HCT116 (cell line): ENCODE measurements at regions not wholly inside any gene's neighbourhood (a gene's known extent, or its start where the extent isn't known, plus 50 kb on each side); places are given as distances from the start of the nearest gene placed in this dataset.

Source experiments
- ATAC-seq: fragments of 200-7000 bp; cut with Tn5 transposase; 2 replicates; pipeline ENCODE4 v1.9.1; 2020; ENCODE audit warnings: mild to moderate bottlenecking, moderate library complexity
- BruUV-seq: library from RNA; stranded (reverse); fragments of 400-500 nt; replicated peaks from 2 replicates; lab custom pipeline; 2021; lab: Mats Ljungman, UMichigan
- CTCF ChIA-PET: fragments of 300-600 bp; sonication (Branson Sonifier 250); formaldehyde crosslinking; loops from one replicate; lab custom pipeline; 2021; ENCODE audit warnings: antibody characterized with exemption; lab: Charles Lee
- POLR2A ChIA-PET: fragments of 300-600, 350-600 bp; sonication (Branson Sonifier 250); formaldehyde crosslinking; loops from one replicate; lab custom pipeline; 2021; ENCODE audit warnings: antibody characterized with exemption; lab: Charles Lee
- RAD21 ChIA-PET, 2 experiments: fragments of 300-600 bp; sonication (Branson Sonifier 250); formaldehyde crosslinking; loops; one replicate each; lab custom pipeline; 2023; ENCODE audit warnings: low total read pairs in 2 of 2; ENCODE audit not compliant: uncharacterized antibody in 2 of 2, unreplicated experiment in 2 of 2, low non-redundant PET in 1 of 2; lab: Charles Lee
- DNase-seq: peaks from one replicate; pipeline ENCODE4 v3.0.0-alpha.2; 2010; ENCODE audit warnings: low read depth, low spot score
- H2AFZ ChIP-seq: fragments of 200-600 bp; shearing (Covaris generic), sonication (generic); 2 replicates; pipeline ENCODE4 v1.6.1; 2017; ENCODE audit warnings: low read depth, mixed run types, mixed read lengths, antibody characterized with exemption, low read length; ENCODE audit not compliant: poor library complexity, severe bottlenecking
- H3K27ac ChIP-seq: 2 replicates; pipeline ENCODE4 v1.5.1; 2012; ENCODE audit warnings: low read depth, low read length
- H3K27me3 ChIP-seq: fragments of 200-600 bp; sonication (generic); 2 replicates; pipeline ENCODE4 v1.6.1; 2016; ENCODE audit warnings: mixed run types, low read length, mixed read lengths; ENCODE audit not compliant: insufficient read depth
- H3K36me3 ChIP-seq, 2 experiments: fragments of 200-500 bp in 1 of 2; fragments of 200-600 bp in 1 of 2; sonication (Bioruptor generic) in 1 of 2; sonication (generic) in 1 of 2; 2 replicates each; pipeline versions ENCODE4 v1.5.1 to v1.6.1; 2014 to 2016; ENCODE audit warnings: low read length in 2 of 2, inconsistent platforms in 1 of 2, mixed read lengths in 1 of 2, mixed run types in 1 of 2; ENCODE audit not compliant: insufficient read depth in 2 of 2, control insufficient read depth in 1 of 2
- H3K4me1 ChIP-seq, 2 experiments: fragments of 200-600 bp in 1 of 2; sonication (generic) in 1 of 2; 2 replicates each; pipeline versions ENCODE4 v1.5.1 to v1.6.1; 2012 to 2017; ENCODE audit warnings: low read length in 2 of 2, inconsistent platforms in 1 of 2, mild to moderate bottlenecking in 1 of 2, mixed read lengths in 1 of 2, mixed run types in 1 of 2, moderate library complexity in 1 of 2; ENCODE audit not compliant: insufficient read depth in 2 of 2, control insufficient read depth in 1 of 2
- H3K4me2 ChIP-seq: fragments of 200-600 bp; sonication (generic); 2 replicates; pipeline ENCODE4 v1.6.1; 2017; ENCODE audit warnings: mixed run types, low read length, mixed read lengths
- H3K4me3 ChIP-seq, 2 experiments: fragments of 200-600 bp in 1 of 2; sonication (generic) in 1 of 2; replicated peaks in 1 of 2; 2 replicates each; pipeline ENCODE4 v1.5.1; 2011 to 2016; ENCODE audit warnings: low read length in 2 of 2, control low read depth in 1 of 2, low read depth in 1 of 2, mild to moderate bottlenecking in 1 of 2, mixed read lengths in 1 of 2, mixed run types in 1 of 2
- H3K79me2 ChIP-seq: fragments of 200-600 bp; sonication (generic); 2 replicates; pipeline ENCODE4 v1.6.1; 2017; ENCODE audit warnings: mild to moderate bottlenecking, mixed run types, low read length, moderate library complexity, mixed read lengths; ENCODE audit not compliant: insufficient read depth
- H3K9ac ChIP-seq: fragments of 200-600 bp; sonication (generic); 2 replicates; pipeline ENCODE4 v1.6.1; 2016; ENCODE audit warnings: low read length, mixed read lengths
- H3K9me2 ChIP-seq: fragments of 200-600 bp; sonication (generic), shearing (Covaris generic); 2 replicates; pipeline ENCODE4 v1.6.1; 2017; ENCODE audit warnings: mixed run types, mild to moderate bottlenecking, moderate library complexity; ENCODE audit not compliant: insufficient read depth
- H3K9me3 ChIP-seq, 2 experiments: fragments of 200-500 bp in 1 of 2; fragments of 200-600 bp in 1 of 2; sonication (Bioruptor generic) in 1 of 2; sonication (generic) in 1 of 2; 2 replicates each; pipeline ENCODE4 v1.6.1; 2014 to 2017; ENCODE audit warnings: low read length in 2 of 2, mixed read lengths in 2 of 2, inconsistent platforms in 1 of 2, low read depth in 1 of 2, mild to moderate bottlenecking in 1 of 2, mixed run types in 1 of 2, moderate library complexity in 1 of 2; ENCODE audit not compliant: control insufficient read depth in 1 of 2, insufficient read depth in 1 of 2
- H4K20me1 ChIP-seq: fragments of 200-600 bp; sonication (generic), shearing (Covaris generic); 2 replicates; pipeline ENCODE4 v1.6.1; 2017; ENCODE audit warnings: mixed run types, mild to moderate bottlenecking, moderate library complexity; ENCODE audit not compliant: insufficient read depth
- CEBPB ChIP-seq: IDR thresholded peaks from 2 replicates; pipeline ENCODE4 v1.6.1; 2012; ENCODE audit warnings: low read depth
- FOSL1 ChIP-seq: IDR thresholded peaks from 2 replicates; pipeline ENCODE4 v1.6.1; 2012; ENCODE audit warnings: low read depth
- SIN3A ChIP-seq: IDR thresholded peaks from 2 replicates; pipeline ENCODE4 v1.6.1; 2012; ENCODE audit warnings: low read depth
- TCF7L2 ChIP-seq: IDR thresholded peaks from 2 replicates; pipeline ENCODE4 v1.7.0; 2011; ENCODE audit warnings: borderline replicate concordance, inconsistent platforms; ENCODE audit not compliant: insufficient read depth, insufficient read length; ENCODE audit errors: extremely low read depth
- ZNF274 ChIP-seq: fragments of 200-500 bp; sonication (Bioruptor generic); IDR thresholded peaks from 2 replicates; pipeline ENCODE4 v1.6.1; 2014; ENCODE audit warnings: mild to moderate bottlenecking, low read depth, low read length, inconsistent platforms
- intact Hi-C: fragments of 100-400 bp; cut with micrococcal nuclease; formaldehyde crosslinking; loops from 2 replicates; pipeline ENCODE4 v1.10.0; 2022
- TF ChIP-seq, protein P1 (sequence below), 3 experiments: fragments of 200-600 bp in 1 of 3; sonication (generic) in 1 of 3; IDR thresholded peaks in 2 of 3; conservative IDR thresholded peaks in 1 of 3; 2 replicates each; pipeline ENCODE4 v1.5.1; 2012 to 2017; ENCODE audit warnings: low read depth in 2 of 3, low read length in 2 of 3, antibody characterized with exemption in 1 of 3, borderline replicate concordance in 1 of 3, control low read depth in 1 of 3, mild to moderate bottlenecking in 1 of 3, mixed read lengths in 1 of 3, mixed run types in 1 of 3, moderate library complexity in 1 of 3; ENCODE audit not compliant: insufficient read depth in 1 of 3
- TF ChIP-seq, protein P2 (sequence below): IDR thresholded peaks from 2 replicates; pipeline ENCODE4 v1.6.1; 2011; ENCODE audit warnings: mild to moderate bottlenecking, low read length, moderate library complexity; ENCODE audit not compliant: insufficient replicate concordance; ENCODE audit errors: extremely low read depth
- TF ChIP-seq, protein P3 (sequence below): IDR thresholded peaks from 2 replicates; pipeline ENCODE4 v1.6.1; 2012; ENCODE audit warnings: low read depth

DNA sequence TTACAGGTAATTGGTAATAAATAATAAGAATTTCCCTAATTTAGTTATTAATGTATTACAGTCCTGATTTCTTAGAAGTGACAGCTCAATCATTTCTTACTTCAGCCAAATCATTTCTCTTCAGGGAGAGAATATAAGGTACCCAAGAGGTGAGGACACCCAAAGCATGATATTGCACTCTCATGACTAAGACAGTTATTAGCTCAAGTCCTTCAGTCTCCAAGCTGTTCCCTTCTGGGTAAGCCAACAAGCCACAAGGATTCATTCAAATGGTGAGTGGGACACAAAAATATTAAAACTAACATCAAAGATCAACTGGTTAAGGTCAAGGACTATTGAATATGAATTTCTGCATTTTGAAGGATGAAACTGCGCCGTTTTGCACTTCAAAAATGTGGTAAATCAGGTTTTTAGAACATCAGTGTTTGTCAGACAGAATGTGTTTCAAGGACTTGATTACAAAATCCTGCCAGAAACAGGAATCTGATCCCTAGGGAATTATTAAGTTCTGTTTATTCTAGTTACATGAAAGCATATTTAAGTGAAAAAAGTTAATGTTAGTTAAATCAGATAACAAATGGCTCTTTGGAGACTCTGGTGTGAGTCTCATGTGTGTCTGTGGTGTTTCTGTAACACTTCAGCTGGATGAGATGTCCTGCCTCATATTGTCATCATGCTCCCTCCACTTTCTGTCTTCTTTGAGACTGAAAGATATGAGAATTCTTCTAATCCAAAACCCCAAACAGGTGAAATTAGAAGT, 101.7 kb upstream of the COL8A1 start:
- H4K20me1 ChIP-seq: no peaks in the 10 kb centered on the region

More for the DNA sequence above, 101.7 kb upstream of the COL8A1 start:
- Histone ChIP-seq H3K36me3 (no peaks in the 10 kb centered on the region), H3K9me2 (no peaks in the 10 kb centered on the region), H2AFZ (no peak overlapping the region), H3K4me2 (no peak overlapping the region), H3K9ac (no peak overlapping the region), H3K79me2 (no peaks in the 10 kb centered on the region), H3K4me3 (no peak overlapping the region), H3K4me1 (no peaks in the 10 kb centered on the region), H3K27ac (no peak overlapping the region), H3K27me3 (peaks cover 57% of the 10 kb centered on the region), H3K9me3 (no peaks in the 10 kb centered on the region)
- no TSS peak for BruUV-seq
- ATAC-seq (no peak), DNase-seq (no peak)
- POLR2A ChIA-PET: no interaction called here
- intact Hi-C loops: loop anchor here (10.0 kb wide), 2 partner anchors 422 to 512 kb away; no protein-coding TSS in a partner anchor
- RAD21 ChIA-PET: no interaction called here
- CTCF ChIA-PET: no interaction called here
- no peak for TF ChIP-seq CEBPB
- TF ChIP-seq, protein P1, sequence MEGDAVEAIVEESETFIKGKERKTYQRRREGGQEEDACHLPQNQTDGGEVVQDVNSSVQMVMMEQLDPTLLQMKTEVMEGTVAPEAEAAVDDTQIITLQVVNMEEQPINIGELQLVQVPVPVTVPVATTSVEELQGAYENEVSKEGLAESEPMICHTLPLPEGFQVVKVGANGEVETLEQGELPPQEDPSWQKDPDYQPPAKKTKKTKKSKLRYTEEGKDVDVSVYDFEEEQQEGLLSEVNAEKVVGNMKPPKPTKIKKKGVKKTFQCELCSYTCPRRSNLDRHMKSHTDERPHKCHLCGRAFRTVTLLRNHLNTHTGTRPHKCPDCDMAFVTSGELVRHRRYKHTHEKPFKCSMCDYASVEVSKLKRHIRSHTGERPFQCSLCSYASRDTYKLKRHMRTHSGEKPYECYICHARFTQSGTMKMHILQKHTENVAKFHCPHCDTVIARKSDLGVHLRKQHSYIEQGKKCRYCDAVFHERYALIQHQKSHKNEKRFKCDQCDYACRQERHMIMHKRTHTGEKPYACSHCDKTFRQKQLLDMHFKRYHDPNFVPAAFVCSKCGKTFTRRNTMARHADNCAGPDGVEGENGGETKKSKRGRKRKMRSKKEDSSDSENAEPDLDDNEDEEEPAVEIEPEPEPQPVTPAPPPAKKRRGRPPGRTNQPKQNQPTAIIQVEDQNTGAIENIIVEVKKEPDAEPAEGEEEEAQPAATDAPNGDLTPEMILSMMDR (IDR thresholded peaks at IDR 0.05 in 2 of 3, conservative IDR thresholded peaks at IDR 0.05 in 1 of 3; ENCODE audit: borderline replicate concordance in 1 of 3, insufficient read depth in 1 of 3, low read depth in 2 of 3, low read length in 2 of 3): no peak
- TF ChIP-seq, protein P2, sequence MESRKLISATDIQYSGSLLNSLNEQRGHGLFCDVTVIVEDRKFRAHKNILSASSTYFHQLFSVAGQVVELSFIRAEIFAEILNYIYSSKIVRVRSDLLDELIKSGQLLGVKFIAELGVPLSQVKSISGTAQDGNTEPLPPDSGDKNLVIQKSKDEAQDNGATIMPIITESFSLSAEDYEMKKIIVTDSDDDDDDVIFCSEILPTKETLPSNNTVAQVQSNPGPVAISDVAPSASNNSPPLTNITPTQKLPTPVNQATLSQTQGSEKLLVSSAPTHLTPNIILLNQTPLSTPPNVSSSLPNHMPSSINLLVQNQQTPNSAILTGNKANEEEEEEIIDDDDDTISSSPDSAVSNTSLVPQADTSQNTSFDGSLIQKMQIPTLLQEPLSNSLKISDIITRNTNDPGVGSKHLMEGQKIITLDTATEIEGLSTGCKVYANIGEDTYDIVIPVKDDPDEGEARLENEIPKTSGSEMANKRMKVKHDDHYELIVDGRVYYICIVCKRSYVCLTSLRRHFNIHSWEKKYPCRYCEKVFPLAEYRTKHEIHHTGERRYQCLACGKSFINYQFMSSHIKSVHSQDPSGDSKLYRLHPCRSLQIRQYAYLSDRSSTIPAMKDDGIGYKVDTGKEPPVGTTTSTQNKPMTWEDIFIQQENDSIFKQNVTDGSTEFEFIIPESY: no peak
- no peak for TF ChIP-seq TCF7L2
- no peak for TF ChIP-seq ZNF274
- TF ChIP-seq SIN3A: no peak
- TF ChIP-seq FOSL1: no peak
- TF ChIP-seq, protein P3, sequence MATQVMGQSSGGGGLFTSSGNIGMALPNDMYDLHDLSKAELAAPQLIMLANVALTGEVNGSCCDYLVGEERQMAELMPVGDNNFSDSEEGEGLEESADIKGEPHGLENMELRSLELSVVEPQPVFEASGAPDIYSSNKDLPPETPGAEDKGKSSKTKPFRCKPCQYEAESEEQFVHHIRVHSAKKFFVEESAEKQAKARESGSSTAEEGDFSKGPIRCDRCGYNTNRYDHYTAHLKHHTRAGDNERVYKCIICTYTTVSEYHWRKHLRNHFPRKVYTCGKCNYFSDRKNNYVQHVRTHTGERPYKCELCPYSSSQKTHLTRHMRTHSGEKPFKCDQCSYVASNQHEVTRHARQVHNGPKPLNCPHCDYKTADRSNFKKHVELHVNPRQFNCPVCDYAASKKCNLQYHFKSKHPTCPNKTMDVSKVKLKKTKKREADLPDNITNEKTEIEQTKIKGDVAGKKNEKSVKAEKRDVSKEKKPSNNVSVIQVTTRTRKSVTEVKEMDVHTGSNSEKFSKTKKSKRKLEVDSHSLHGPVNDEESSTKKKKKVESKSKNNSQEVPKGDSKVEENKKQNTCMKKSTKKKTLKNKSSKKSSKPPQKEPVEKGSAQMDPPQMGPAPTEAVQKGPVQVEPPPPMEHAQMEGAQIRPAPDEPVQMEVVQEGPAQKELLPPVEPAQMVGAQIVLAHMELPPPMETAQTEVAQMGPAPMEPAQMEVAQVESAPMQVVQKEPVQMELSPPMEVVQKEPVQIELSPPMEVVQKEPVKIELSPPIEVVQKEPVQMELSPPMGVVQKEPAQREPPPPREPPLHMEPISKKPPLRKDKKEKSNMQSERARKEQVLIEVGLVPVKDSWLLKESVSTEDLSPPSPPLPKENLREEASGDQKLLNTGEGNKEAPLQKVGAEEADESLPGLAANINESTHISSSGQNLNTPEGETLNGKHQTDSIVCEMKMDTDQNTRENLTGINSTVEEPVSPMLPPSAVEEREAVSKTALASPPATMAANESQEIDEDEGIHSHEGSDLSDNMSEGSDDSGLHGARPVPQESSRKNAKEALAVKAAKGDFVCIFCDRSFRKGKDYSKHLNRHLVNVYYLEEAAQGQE: no peak
